ENCODE measurements at regions not wholly inside any gene's neighbourhood (a gene's known extent, or its start where the extent isn't known, plus 50 kb on each side); places are given as distances from the start of the nearest gene placed in this dataset.

- TF ChIP-seq, protein P1, sequence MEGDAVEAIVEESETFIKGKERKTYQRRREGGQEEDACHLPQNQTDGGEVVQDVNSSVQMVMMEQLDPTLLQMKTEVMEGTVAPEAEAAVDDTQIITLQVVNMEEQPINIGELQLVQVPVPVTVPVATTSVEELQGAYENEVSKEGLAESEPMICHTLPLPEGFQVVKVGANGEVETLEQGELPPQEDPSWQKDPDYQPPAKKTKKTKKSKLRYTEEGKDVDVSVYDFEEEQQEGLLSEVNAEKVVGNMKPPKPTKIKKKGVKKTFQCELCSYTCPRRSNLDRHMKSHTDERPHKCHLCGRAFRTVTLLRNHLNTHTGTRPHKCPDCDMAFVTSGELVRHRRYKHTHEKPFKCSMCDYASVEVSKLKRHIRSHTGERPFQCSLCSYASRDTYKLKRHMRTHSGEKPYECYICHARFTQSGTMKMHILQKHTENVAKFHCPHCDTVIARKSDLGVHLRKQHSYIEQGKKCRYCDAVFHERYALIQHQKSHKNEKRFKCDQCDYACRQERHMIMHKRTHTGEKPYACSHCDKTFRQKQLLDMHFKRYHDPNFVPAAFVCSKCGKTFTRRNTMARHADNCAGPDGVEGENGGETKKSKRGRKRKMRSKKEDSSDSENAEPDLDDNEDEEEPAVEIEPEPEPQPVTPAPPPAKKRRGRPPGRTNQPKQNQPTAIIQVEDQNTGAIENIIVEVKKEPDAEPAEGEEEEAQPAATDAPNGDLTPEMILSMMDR (conservative IDR thresholded peaks at IDR 0.05; ENCODE audit: low read depth, low read length) = no peak
- no peak overlapping the region for H3K4me3 ChIP-seq (ENCODE audit: low read depth, low read length)
- peak; percentile 91 for DNase-seq (ENCODE audit: low read depth)
Measured at GRCh38 chr13:42497798-42498197, 76.2 kb upstream of the TNFSF11 start.

DNA sequence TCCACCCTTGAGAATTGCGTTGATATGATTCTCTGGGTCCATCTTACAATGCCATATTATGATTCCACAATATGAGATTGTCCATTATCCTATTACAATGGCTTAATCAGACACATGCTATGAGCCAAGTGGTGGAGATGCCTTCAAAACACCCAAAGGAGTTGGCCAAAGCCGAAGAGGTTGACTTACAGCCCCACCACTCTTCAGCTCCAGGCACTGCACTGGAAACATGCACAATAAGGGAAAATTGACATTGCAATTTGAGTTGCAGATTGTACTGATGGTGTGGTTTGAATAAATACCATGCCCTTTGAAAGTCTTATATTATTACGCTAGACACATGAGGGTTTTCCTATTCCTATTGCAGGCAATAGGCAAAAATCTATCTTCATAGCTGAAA lies 75.4 kb upstream of the TNFSF11 start:
- TF ChIP-seq, protein P1 (conservative IDR thresholded peaks at IDR 0.05; ENCODE audit: low read depth, low read length) = peak; percentile 57
- DNase-seq (ENCODE audit: low read depth) = peak; percentile 48
- H3K4me3 ChIP-seq (ENCODE audit: low read depth, low read length) = no peak overlapping the region

Measured in choroid plexus epithelial cell (primary cell).